Smooth muscle cell (in vitro differentiated cells): ENCODE measurements at regions not wholly inside any gene's neighbourhood (a gene's known extent, or its start where the extent isn't known, plus 50 kb on each side); places are given as distances from the start of the nearest gene placed in this dataset.

Experiments used
- DNase-seq: peaks from one replicate; lab custom pipeline; 2025; ENCODE audit not compliant: unreplicated experiment; lab: John Stamatoyannopoulos, UW
- H2AFZ ChIP-seq: fragments of 200-600 bp; sonication (generic); 2 replicates; pipeline ENCODE4 v1.6.0; 2016; ENCODE audit warnings: antibody characterized with exemption, low read depth, mild to moderate bottlenecking
- H3F3A ChIP-seq: fragments of 200-600 bp; sonication (generic); 2 replicates; pipeline ENCODE4 v1.6.0; 2017; ENCODE audit warnings: antibody characterized with exemption, low read depth
- H3K27ac ChIP-seq: fragments of 200-600 bp; sonication (generic); 2 replicates; pipeline ENCODE4 v1.5.1; 2016; ENCODE audit warnings: low read depth, mild to moderate bottlenecking
- H3K27me3 ChIP-seq: fragments of 200-600 bp; sonication (generic); 2 replicates; pipeline ENCODE4 v1.6.1; 2016; ENCODE audit warnings: low read depth, mild to moderate bottlenecking
- H3K36me3 ChIP-seq: fragments of 200-600 bp; sonication (generic); 2 replicates; pipeline ENCODE4 v1.5.1; 2016; ENCODE audit warnings: low read depth
- H3K4me1 ChIP-seq: fragments of 200-600 bp; sonication (generic); 2 replicates; pipeline ENCODE4 v1.5.1; 2016; ENCODE audit warnings: low read depth
- H3K4me2 ChIP-seq: fragments of 200-600 bp; sonication (generic); 2 replicates; pipeline ENCODE4 v1.6.0; 2016; ENCODE audit warnings: mild to moderate bottlenecking
- H3K4me3 ChIP-seq: fragments of 200-600 bp; sonication (generic); 2 replicates; pipeline ENCODE4 v1.5.1; 2016; ENCODE audit warnings: mild to moderate bottlenecking
- H3K79me2 ChIP-seq: fragments of 200-600 bp; sonication (generic); 2 replicates; pipeline ENCODE4 v1.6.0; 2016; ENCODE audit warnings: low read depth, mild to moderate bottlenecking
- H3K9ac ChIP-seq: fragments of 200-600 bp; sonication (generic); 2 replicates; pipeline ENCODE4 v1.6.0; 2016; ENCODE audit warnings: low read depth
- H3K9me3 ChIP-seq: fragments of 200-600 bp; sonication (generic); replicated peaks from 2 replicates; pipeline ENCODE4 v1.5.1; 2016; ENCODE audit warnings: low read depth
- H4K20me1 ChIP-seq: fragments of 200-600 bp; sonication (generic); 2 replicates; pipeline ENCODE4 v1.6.0; 2016; ENCODE audit warnings: low read depth
- CTCF ChIP-seq: fragments of 200-600 bp; sonication (generic); IDR thresholded peaks from 2 replicates; pipeline ENCODE4 v1.5.1; 2017; ENCODE audit warnings: borderline replicate concordance, mild to moderate bottlenecking, antibody characterized with exemption; ENCODE audit not compliant: insufficient read depth, poor library complexity, severe bottlenecking
- WGBS: methylation state at CpG from one replicate; pipeline ENCODE4 v1.1.7; 2016; ENCODE audit warnings: low lambda C conversion rate; 5-methylcytosine and 5-hydroxymethylcytosine counted together

- Histone ChIP-seq H3K79me2 (no peaks in the 10 kb centered on the region), H3K9ac (no peak overlapping the region), H3K27me3 (peaks cover 23% of the 10 kb centered on the region), H4K20me1 (no peaks in the 10 kb centered on the region), H3F3A (no peaks in the 10 kb centered on the region), H2AFZ (no peak overlapping the region), H3K36me3 (no peaks in the 10 kb centered on the region), H3K9me3 (no peaks in the 10 kb centered on the region), H3K4me1 (no peaks in the 10 kb centered on the region), H3K27ac (no peak overlapping the region), H3K4me3 (no peak overlapping the region), H3K4me2 (no peak overlapping the region)
- DNase-seq = no peak
- no peak for TF ChIP-seq CTCF
- 82% methylated on average over 5 of the region's 5 CpGs for WGBS
Observed at GRCh38 chr22:27269751-27270543, 531.6 kb downstream of the MN1 start.

- no peaks in the 10 kb centered on the region for H3K4me1 ChIP-seq
Observed at GRCh38 chr22:27270818-27271510, 530.6 kb downstream of the MN1 start.

GRCh38 chr22:27273436-27273835, 528.1 kb downstream of the MN1 start:
- Histone ChIP-seq H2AFZ (no peak overlapping the region), H4K20me1 (no peaks in the 10 kb centered on the region), H3K4me3 (no peak overlapping the region), H3K27ac (no peak overlapping the region), H3K4me2 (no peak overlapping the region), H3K79me2 (no peaks in the 10 kb centered on the region), H3K4me1 (no peaks in the 10 kb centered on the region), H3K9ac (no peak overlapping the region), H3K9me3 (no peaks in the 10 kb centered on the region), H3F3A (no peaks in the 10 kb centered on the region), H3K36me3 (no peaks in the 10 kb centered on the region), H3K27me3 (peaks cover 24% of the 10 kb centered on the region)
- no peak for TF ChIP-seq CTCF
- 52% methylated on average over 8 of the region's 8 CpGs for WGBS
- DNase-seq = no peak

More at GRCh38 chr22:27270818-27271510, 530.6 kb downstream of the MN1 start:
- H3K9me3 ChIP-seq = no peaks in the 10 kb centered on the region
- H3K27ac ChIP-seq = no peak overlapping the region
- H3K4me2 ChIP-seq = no peak overlapping the region
- no peak overlapping the region for H3K9ac ChIP-seq
- no peak overlapping the region for H2AFZ ChIP-seq
- peaks cover 23% of the 10 kb centered on the region for H3K27me3 ChIP-seq
- H3K4me3 ChIP-seq = no peak overlapping the region
- DNase-seq = no peak
- H4K20me1 ChIP-seq = no peaks in the 10 kb centered on the region
- no peaks in the 10 kb centered on the region for H3F3A ChIP-seq
- no peak for TF ChIP-seq CTCF
- no peaks in the 10 kb centered on the region for H3K79me2 ChIP-seq
- 77% methylated on average over 18 of the region's 18 CpGs for WGBS
- H3K36me3 ChIP-seq = no peaks in the 10 kb centered on the region
